Right lobe of liver (tissue), 6 donors: ENCODE measurements at regions not wholly inside any gene's neighbourhood (a gene's known extent, or its start where the extent isn't known, plus 50 kb on each side); places are given as distances from the start of the nearest gene placed in this dataset.
"Not testable (repeated sequence)": the region's sequence is repeated elsewhere in the genome, so short reads cannot be mapped to it uniquely, and the experiment has no call there.

Experiments
- ATAC-seq, 4 donors: fragments of 200-7000 bp; cut with Tn5 transposase; one replicate each; pipeline ENCODE4 v1.9.1; 2020; ENCODE audit warnings: mild to moderate bottlenecking in 4 of 4, moderate library complexity in 4 of 4
- DNase-seq, 3 donors: peaks; one replicate each; pipeline ENCODE4 v3.0.0-alpha.2; 2020
- H3K27ac ChIP-seq, 3 donors: fragments of 200-600 bp; one replicate each; pipeline ENCODE4 v1.8.0; 2022
- H3K27me3 ChIP-seq, 2 donors: fragments of 200-600 bp; one replicate each; pipeline ENCODE4 v1.8.0; 2022
- H3K36me3 ChIP-seq, 4 donors: fragments of 200-600 bp; sonication (generic) in 1 of 4; one replicate each; pipeline versions ENCODE4 v1.5.1 to v1.8.0; 2017 to 2022; ENCODE audit warnings: control low read depth in 1 of 4
- H3K4me1 ChIP-seq, 4 donors: fragments of 200-600 bp; sonication (generic) in 1 of 4; one replicate each; pipeline versions ENCODE4 v1.5.1 to v1.8.0; 2017 to 2022; ENCODE audit warnings: control low read depth in 1 of 4
- H3K4me3 ChIP-seq, 3 donors: fragments of 200-600 bp; one replicate each; pipeline ENCODE4 v1.8.0; 2022
- H3K9me3 ChIP-seq, 4 donors: fragments of 200-600 bp; sonication (generic) in 1 of 4; one replicate each; pipeline versions ENCODE4 v1.5.1 to v1.8.0; 2017 to 2022; ENCODE audit warnings: control low read depth in 1 of 4
- POLR2A ChIP-seq: fragments of 450-650 bp; IDR thresholded peaks from one replicate; pipeline ENCODE4 v1.6.1; 2017; ENCODE audit warnings: antibody characterized with exemption, mild to moderate bottlenecking
- WGBS: methylation state at CpG from one replicate; pipeline ENCODE4 v1.1.6; 2018; ENCODE audit warnings: low coverage, low lambda C conversion rate; ENCODE audit not compliant: insufficient coverage; ENCODE audit errors: missing lambda C conversion rate; 5-methylcytosine and 5-hydroxymethylcytosine counted together
- intact Hi-C, 2 donors: fragments of 100-400 bp; cut with DNase I; formaldehyde crosslinking; loops; one replicate each; pipeline versions ENCODE4 v1.11.2 to v1.14.1; 2022
- TF ChIP-seq, protein P1 (sequence below), 4 donors: fragments of 200-600 bp in 3 of 4; fragments of 450-650 bp in 1 of 4; IDR thresholded peaks; one replicate each; pipeline versions ENCODE4 v1.5.1 to v1.8.0; 2016 to 2022; ENCODE audit warnings: antibody characterized with exemption in 4 of 4, mild to moderate bottlenecking in 2 of 4
- donor health status: DM: no; HTN: yes; CAD: no.
- donor health status: DM: no; HTN: no; CAD: no.
- donor health status: DM: no; HTN: no; CAD: no.
- donor health status: DM: no; HTN: yes; CAD: no.
- donor health status: DM: no; HTN: yes; CAD: no.

DNA sequence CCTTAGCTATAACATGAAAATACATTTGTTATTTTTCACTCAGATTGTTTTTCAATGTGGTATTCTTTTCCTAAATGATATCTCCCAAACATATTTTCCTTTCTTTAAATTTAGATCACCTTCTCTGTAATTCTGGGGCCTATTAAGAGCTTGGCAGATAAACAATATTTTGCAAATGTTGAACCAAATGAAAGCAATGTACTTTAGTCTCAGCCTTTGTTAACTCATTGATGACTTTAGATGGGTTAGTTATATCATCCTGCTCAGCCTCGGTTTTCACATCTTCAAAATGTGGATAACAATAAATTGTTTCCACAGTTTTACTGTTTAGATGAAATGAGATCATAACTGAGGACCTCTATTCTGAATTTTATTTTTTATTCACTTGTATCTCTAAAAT is 1205.2 kb downstream of the SUCLG1 start:
- Histone ChIP-seq H3K4me3 (peak overlapping the region in 1 of 3 donors; percentile 49), H3K36me3 (no peaks in the 10 kb centered on the region), H3K9me3 (no peaks in the 10 kb centered on the region), H3K27ac (peak overlapping the region in 1 of 3 donors; percentile 50), H3K4me1 (no peaks in the 10 kb centered on the region), H3K27me3 (no peaks in the 10 kb centered on the region)
- intact Hi-C loops = no loop called here
- TF ChIP-seq POLR2A = no peak
- TF ChIP-seq, protein P1, sequence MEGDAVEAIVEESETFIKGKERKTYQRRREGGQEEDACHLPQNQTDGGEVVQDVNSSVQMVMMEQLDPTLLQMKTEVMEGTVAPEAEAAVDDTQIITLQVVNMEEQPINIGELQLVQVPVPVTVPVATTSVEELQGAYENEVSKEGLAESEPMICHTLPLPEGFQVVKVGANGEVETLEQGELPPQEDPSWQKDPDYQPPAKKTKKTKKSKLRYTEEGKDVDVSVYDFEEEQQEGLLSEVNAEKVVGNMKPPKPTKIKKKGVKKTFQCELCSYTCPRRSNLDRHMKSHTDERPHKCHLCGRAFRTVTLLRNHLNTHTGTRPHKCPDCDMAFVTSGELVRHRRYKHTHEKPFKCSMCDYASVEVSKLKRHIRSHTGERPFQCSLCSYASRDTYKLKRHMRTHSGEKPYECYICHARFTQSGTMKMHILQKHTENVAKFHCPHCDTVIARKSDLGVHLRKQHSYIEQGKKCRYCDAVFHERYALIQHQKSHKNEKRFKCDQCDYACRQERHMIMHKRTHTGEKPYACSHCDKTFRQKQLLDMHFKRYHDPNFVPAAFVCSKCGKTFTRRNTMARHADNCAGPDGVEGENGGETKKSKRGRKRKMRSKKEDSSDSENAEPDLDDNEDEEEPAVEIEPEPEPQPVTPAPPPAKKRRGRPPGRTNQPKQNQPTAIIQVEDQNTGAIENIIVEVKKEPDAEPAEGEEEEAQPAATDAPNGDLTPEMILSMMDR (IDR thresholded peaks at IDR 0.05) = no peak
- ATAC-seq = peak in 3 of 4 donors; percentile 43 to 84 (median 77)
- DNase-seq = no peak
- 25% methylated on average over 1 of the region's 1 CpG for WGBS

DNA sequence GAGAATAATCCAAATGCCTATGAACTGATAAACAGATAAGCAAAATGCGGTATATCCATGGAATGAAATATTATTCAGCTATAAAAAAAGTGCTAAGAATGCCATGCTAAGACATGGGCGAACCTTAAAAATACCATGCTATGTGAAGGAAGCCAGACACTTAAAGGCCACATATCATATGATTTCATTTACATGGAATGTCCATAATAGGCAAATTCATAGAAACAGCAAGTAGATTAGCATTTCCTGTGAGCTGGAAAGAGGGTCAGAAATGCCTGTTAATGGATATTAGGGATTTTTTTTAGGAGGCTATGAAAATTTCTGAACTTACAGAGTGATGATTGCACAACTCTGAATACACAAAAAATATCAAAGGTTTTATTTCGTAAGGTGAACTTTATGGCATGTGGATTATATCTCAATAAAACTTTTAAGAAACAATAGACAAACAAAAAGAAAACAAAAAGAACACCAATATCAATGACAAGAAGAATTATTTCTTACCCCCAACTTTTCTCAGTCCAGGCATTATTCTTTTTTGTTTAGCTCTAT is 1207.7 kb downstream of the SUCLG1 start:
- ATAC-seq (peak in 3 of 4 donors; percentile 43 to 77 (median 48)), DNase-seq (no peak)
- Histone ChIP-seq H3K4me3 (peak overlapping the region in 1 of 3 donors; percentile 49), H3K9me3 (no peaks in the 10 kb centered on the region), H3K27ac (peak overlapping the region in 1 of 3 donors; percentile 50), H3K27me3 (no peaks in the 10 kb centered on the region), H3K36me3 (no peaks in the 10 kb centered on the region), H3K4me1 (no peaks in the 10 kb centered on the region)
- intact Hi-C loops = no loop called here
- no peak for TF ChIP-seq POLR2A
- TF ChIP-seq, protein P1 (IDR thresholded peaks at IDR 0.05) = no peak
- 36% methylated on average over 3 of the region's 3 CpGs for WGBS

GRCh38 chr2:83245806-83246537 is 1213.1 kb downstream of the SUCLG1 start:
- H3K27me3 ChIP-seq, H3K4me3 ChIP-seq, ATAC-seq, intact Hi-C loops, H3K9me3 ChIP-seq, H3K4me1 ChIP-seq, H3K27ac ChIP-seq, H3K36me3 ChIP-seq: not testable (repeated sequence)
- peak in 1 of 3 donors; percentile 40 for DNase-seq
- WGBS = no CpG with 5 or more reads among the region's 30 CpGs

GRCh38 chr2:83240611-83241010 is 1218.5 kb downstream of the SUCLG1 start:
- TF ChIP-seq POLR2A = no peak
- TF ChIP-seq, protein P1 (IDR thresholded peaks at IDR 0.05) = no peak
- Histone ChIP-seq H3K36me3 (no peaks in the 10 kb centered on the region), H3K27ac (no peak overlapping the region), H3K4me1 (no peaks in the 10 kb centered on the region), H3K9me3 (no peaks in the 10 kb centered on the region), H3K27me3 (no peaks in the 10 kb centered on the region), H3K4me3 (no peak overlapping the region)
- no peak for DNase-seq
- ATAC-seq = no peak
- intact Hi-C loops = no loop called here
- 56% methylated on average over 2 of the region's 2 CpGs for WGBS

GRCh38 chr2:83238111-83238510 is 1221.0 kb downstream of the SUCLG1 start:
- H3K4me3 ChIP-seq = no peak overlapping the region
- H3K9me3 ChIP-seq = no peaks in the 10 kb centered on the region
- TF ChIP-seq POLR2A = no peak
- TF ChIP-seq, protein P1 (IDR thresholded peaks at IDR 0.05) = no peak
- intact Hi-C loops = no loop called here
- no peak for ATAC-seq
- no peaks in the 10 kb centered on the region for H3K4me1 ChIP-seq
- H3K27ac ChIP-seq = no peak overlapping the region
- H3K36me3 ChIP-seq = no peaks in the 10 kb centered on the region
- WGBS = 100% methylated on average over 1 of the region's 2 CpGs
- no peak for DNase-seq
- no peaks in the 10 kb centered on the region for H3K27me3 ChIP-seq
